Heart left ventricle (tissue), 16 donors: ENCODE measurements at regions not wholly inside any gene's neighbourhood (a gene's known extent, or its start where the extent isn't known, plus 50 kb on each side); places are given as distances from the start of the nearest gene placed in this dataset.
A peak's percentile ranks its signal among the peaks of the same experiment; 100 is the strongest.
"Not testable (repeated sequence)": the region's sequence is repeated elsewhere in the genome, so short reads cannot be mapped to it uniquely, and the experiment has no call there.

Experiments used
- ATAC-seq, 4 donors: fragments of 200-7000 bp; cut with Tn5 transposase; one replicate each; pipeline ENCODE4 v1.9.1; 2020 to 2022; ENCODE audit warnings: moderate library complexity in 4 of 4, mild to moderate bottlenecking in 3 of 4, moderate number of reproducible peaks in 1 of 4
- DNase-seq, 5 donors: peaks; one replicate each; pipeline ENCODE4 v3.0.0-alpha.2; 2020
- H3K27ac ChIP-seq, 12 donors: fragments of 200-600 bp; sonication (generic) in 4 of 12; one replicate each; pipeline versions ENCODE4 v1.5.0 to v1.8.0; 2016 to 2022; ENCODE audit warnings: mild to moderate bottlenecking in 2 of 12
- H3K27me3 ChIP-seq, 9 donors: fragments of 200-600 bp; sonication (generic) in 2 of 9; one replicate each; pipeline versions ENCODE4 v1.5.1 to v1.8.0; 2016 to 2022; ENCODE audit warnings: mild to moderate bottlenecking in 3 of 9
- H3K36me3 ChIP-seq, 9 donors: fragments of 200-600 bp; sonication (generic) in 2 of 9; one replicate each; pipeline versions ENCODE4 v1.5.0 to v1.8.0; 2018 to 2022; ENCODE audit warnings: mild to moderate bottlenecking in 2 of 9
- H3K4me1 ChIP-seq, 12 donors: fragments of 200-600 bp; sonication (generic) in 4 of 12; one replicate each; pipeline versions ENCODE4 v1.5.0 to v1.8.0; 2016 to 2022; ENCODE audit warnings: mild to moderate bottlenecking in 3 of 12
- H3K4me3 ChIP-seq, 12 donors: fragments of 200-600 bp; sonication (generic) in 4 of 12; one replicate each; pipeline versions ENCODE4 v1.5.0 to v1.8.0; 2017 to 2022; ENCODE audit warnings: mild to moderate bottlenecking in 9 of 12, moderate library complexity in 4 of 12
- H3K9me3 ChIP-seq, 12 donors: fragments of 200-600 bp; sonication (generic) in 4 of 12; one replicate each; pipeline versions ENCODE4 v1.5.0 to v1.8.0; 2016 to 2022; ENCODE audit warnings: mild to moderate bottlenecking in 1 of 12
- CTCF ChIP-seq, 12 donors: fragments of 200-600 bp; sonication (generic) in 4 of 12; IDR thresholded peaks; one replicate each; pipeline versions ENCODE4 v1.5.0 to v1.8.0; 2018 to 2022; ENCODE audit warnings: antibody characterized with exemption in 12 of 12, mild to moderate bottlenecking in 5 of 12
- POLR2A ChIP-seq, 2 donors: fragments of 450-650 bp; IDR thresholded peaks; one replicate each; pipeline ENCODE4 v1.6.1; 2017; ENCODE audit warnings: antibody characterized with exemption in 2 of 2, mild to moderate bottlenecking in 2 of 2, moderate library complexity in 2 of 2
- WGBS, 4 donors: extraction: QIAGEN DNeasy Blood & Tissue Kit in 2 of 4; methylation state at CpG; one replicate each; pipeline versions ENCODE4 v1.1.5 to v1.1.7; 2013 to 2018; 5-methylcytosine and 5-hydroxymethylcytosine counted together
- intact Hi-C, 10 donors: fragments of 100-400 bp; cut with DNase I; formaldehyde crosslinking; loops; one replicate each; pipeline versions ENCODE4 v1.11.1 to v1.14.2; 2022
- donor health status: ischemic (EF 13 %, LVEDD 7.1; RV severe dilation, severe dysfunction).
- donor health status: healthy with polysubstance abuse.
- donor health status: DM: no; HTN: yes; CAD: no.
- donor health status: DM: no; HTN: no; CAD: no.
- donor health status: ischemic (EF 25% LVEDD 6.9; RV normal size, moderate dysfunction).
- donor health status: ischemic (EF 25% LVEDD 5.7; RV mildly dilated, moderate dysfunction).
- donor health status: healthy.
- donor health status: DM: yes; HTN: yes; CAD: no.
- donor health status: ischemic (EF 35%, LVEDD 5.7; RV mildly dilated, moderate dysfunction).
- donor health status: nonischemic (EF 11% LVEDD 7.7; RV severe dilation, severe dysfunction).
- donor health status: DM: yes; HTN: yes; CAD: no.
- donor health status: PGD.
- donor health status: ischemic (EF 29% LVEDD 5.4; RV normal size, mild dysfunction).
- donor health status: nonischemic (EF 23%, LVEDD 6.1; RV moderate dilation, normal function).

- no peak for ATAC-seq
- DNase-seq, result no peak
- intact Hi-C loops, result no loop called here
- no peak for TF ChIP-seq CTCF (IDR thresholded peaks at IDR 0.05)
- no peak for TF ChIP-seq POLR2A (IDR thresholded peaks at IDR 0.05)
- Histone ChIP-seq H3K36me3 (no peaks in the 10 kb centered on the region), H3K4me3 (no peak overlapping the region), H3K4me1 (peaks cover 0 to 14% (median 0%) of the 10 kb centered on the region in 12 donors), H3K27me3 (no peaks in the 10 kb centered on the region), H3K9me3 (no peaks in the 10 kb centered on the region), H3K27ac (peak overlapping the region in 1 of 12 donors; percentile 70)
- WGBS, 4 donors, result 75 to 91% (median 76%) methylated on average over 2 of the region's 2 CpGs
Observed at GRCh38 chr15:87478687-87479072, 777.9 kb downstream of the NTRK3 start.

DNA sequence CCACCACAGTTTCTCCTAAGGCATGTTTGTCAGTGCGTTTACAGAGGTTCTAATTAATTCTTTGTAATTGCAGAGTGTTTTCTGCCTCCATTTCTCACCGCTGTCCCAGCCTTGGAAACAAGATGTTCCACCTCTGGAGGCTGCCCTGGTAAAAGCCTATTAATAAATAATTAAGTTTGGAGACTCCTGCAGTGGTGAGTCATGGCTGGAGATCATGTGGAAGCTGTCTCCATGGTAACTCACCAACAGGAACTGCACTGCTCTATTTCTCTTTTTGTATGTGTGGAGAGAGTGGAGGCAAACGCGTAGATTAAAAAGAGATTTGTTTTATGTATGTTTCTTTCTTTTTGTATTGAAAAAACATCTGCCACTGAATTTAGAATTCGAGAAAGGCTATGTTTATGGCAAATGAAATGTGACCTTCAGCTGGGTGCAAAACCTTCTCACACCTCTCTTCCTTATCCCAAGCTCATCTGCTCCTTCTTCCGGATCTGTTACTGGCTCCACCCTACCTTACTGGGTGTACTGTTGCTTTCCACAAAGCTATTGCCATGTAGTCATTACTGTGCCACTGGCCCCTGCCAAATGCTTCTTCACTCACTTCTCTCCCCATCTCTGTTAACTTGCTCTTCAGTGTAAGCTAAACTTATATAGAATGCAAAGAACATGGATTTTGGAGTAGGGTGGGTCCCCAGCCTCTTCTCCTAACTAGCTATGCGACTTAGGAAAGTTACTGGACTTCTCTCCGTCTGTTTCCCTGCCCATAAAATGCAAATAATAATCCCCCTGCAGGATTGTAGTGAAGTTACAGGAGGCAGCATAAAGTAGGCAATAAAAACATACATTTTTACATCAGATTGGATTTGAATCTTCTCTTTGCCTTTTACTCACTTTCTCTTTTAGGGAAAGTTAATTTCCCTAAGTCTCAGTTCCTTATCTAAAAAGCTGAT lies 778.5 kb downstream of the NTRK3 start:
- H3K4me3 ChIP-seq, result peak overlapping the region in 2 of 12 donors; percentile 0 to 2
- TF ChIP-seq POLR2A (IDR thresholded peaks at IDR 0.05), result no peak
- peak in 1 of 12 donors; percentile 10 for TF ChIP-seq CTCF (IDR thresholded peaks at IDR 0.05)
- H3K27me3 ChIP-seq, result no peaks in the 10 kb centered on the region
- 36 to 50% (median 39%) methylated on average over 8 of the region's 8 CpGs for WGBS, 4 donors
- H3K9me3 ChIP-seq, result no peaks in the 10 kb centered on the region
- H3K4me1 ChIP-seq, result peaks cover 0 to 12% (median 0%) of the 10 kb centered on the region in 12 donors
- peak in 4 of 5 donors; percentile 27 to 58 (median 39) for DNase-seq
- peak; percentile 95 to 99 (median 98) for ATAC-seq
- H3K27ac ChIP-seq, result peak overlapping the region in 8 of 12 donors; percentile 3 to 76 (median 50)
- no peaks in the 10 kb centered on the region for H3K36me3 ChIP-seq
- intact Hi-C loops, result no loop called here

GRCh38 chr15:87477026-87477425 lies 779.5 kb downstream of the NTRK3 start:
- no peaks in the 10 kb centered on the region for H3K36me3 ChIP-seq
- no peaks in the 10 kb centered on the region for H3K9me3 ChIP-seq
- 91 to 100% (median 97%) methylated on average over 1 of the region's 1 CpG for WGBS, 4 donors
- no peak overlapping the region for H3K4me3 ChIP-seq
- intact Hi-C loops, result no loop called here
- H3K27me3 ChIP-seq, result no peaks in the 10 kb centered on the region
- DNase-seq (no peak), ATAC-seq (no peak)
- H3K4me1 ChIP-seq, result peaks cover 0 to 12% (median 0%) of the 10 kb centered on the region in 12 donors
- H3K27ac ChIP-seq, result peak overlapping the region in 4 of 12 donors; percentile 3 to 65 (median 32)
- no peak for TF ChIP-seq POLR2A (IDR thresholded peaks at IDR 0.05)
- no peak for TF ChIP-seq CTCF (IDR thresholded peaks at IDR 0.05)

- no peak for TF ChIP-seq POLR2A (IDR thresholded peaks at IDR 0.05)
- TF ChIP-seq CTCF (IDR thresholded peaks at IDR 0.05), result no peak
- no peaks in the 10 kb centered on the region for H3K27me3 ChIP-seq
- ATAC-seq (no peak), DNase-seq (no peak)
- no peaks in the 10 kb centered on the region for H3K4me1 ChIP-seq
- 51 to 66% (median 63%) methylated on average over 2 of the region's 2 CpGs for WGBS, 4 donors
- H3K27ac ChIP-seq, result no peak overlapping the region
- no peaks in the 10 kb centered on the region for H3K36me3 ChIP-seq
- no peak overlapping the region for H3K4me3 ChIP-seq
- no peaks in the 10 kb centered on the region for H3K9me3 ChIP-seq
- intact Hi-C loops, result no loop called here
Observed at GRCh38 chr15:87470923-87471322, 785.6 kb downstream of the NTRK3 start.

DNA sequence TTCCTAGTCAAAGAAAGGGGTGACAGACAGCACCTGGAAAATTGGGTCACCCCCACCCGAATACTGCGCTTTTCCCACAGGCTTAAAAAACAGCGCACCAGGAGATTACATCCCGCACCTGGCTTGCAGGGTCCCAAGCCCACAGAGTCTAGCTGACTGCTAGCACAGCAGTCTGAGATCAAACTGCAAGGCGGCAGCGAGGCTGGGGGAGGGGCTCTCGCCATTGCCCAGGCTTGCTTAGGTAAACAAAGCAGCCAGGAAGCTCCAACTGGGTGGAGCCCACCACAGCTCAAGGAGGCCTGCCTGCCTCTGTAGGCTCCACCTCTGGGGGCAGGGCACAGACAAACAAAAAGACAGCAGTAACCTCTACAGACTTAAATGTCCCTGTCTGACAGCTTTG lies 792.6 kb downstream of the NTRK3 start:
- H3K4me1 ChIP-seq, H3K27ac ChIP-seq, H3K36me3 ChIP-seq, H3K9me3 ChIP-seq, DNase-seq, H3K27me3 ChIP-seq, ATAC-seq, intact Hi-C loops, H3K4me3 ChIP-seq: not testable (repeated sequence)
- 70 to 80% (median 74%) methylated on average over 7 of the region's 7 CpGs for WGBS, 4 donors
